B cell (primary cell): ENCODE measurements at regions not wholly inside any gene's neighbourhood (a gene's known extent, or its start where the extent isn't known, plus 50 kb on each side); places are given as distances from the start of the nearest gene placed in this dataset.

Experiments used
- ATAC-seq: fragments of 200-7000 bp; cut with Tn5 transposase; one replicate; pipeline ENCODE4 v1.10.0; 2021; ENCODE audit warnings: low read depth, mild to moderate bottlenecking, moderate number of reproducible peaks, moderate library complexity
- CTCF ChIA-PET: fragments of 350-600 bp; sonication (Branson Sonifier 250); formaldehyde crosslinking; loops from one replicate; lab custom pipeline; 2021; ENCODE audit warnings: antibody characterized with exemption, inconsistent platforms; lab: Charles Lee
- POLR2A ChIA-PET: fragments of 350-600 bp; sonication (Branson Sonifier 250); formaldehyde crosslinking; loops from one replicate; lab custom pipeline; 2021; ENCODE audit warnings: antibody characterized with exemption; lab: Charles Lee
- DNase-seq: peaks from one replicate; pipeline ENCODE4 v3.0.0; 2013
- H2AFZ ChIP-seq: 2 replicates; pipeline ENCODE4 v1.6.1; 2012; ENCODE audit warnings: mild to moderate bottlenecking, low read depth, low read length; ENCODE audit not compliant: insufficient read depth, poor library complexity, severe bottlenecking
- H3K27ac ChIP-seq, 2 donors: 1 replicate in 1 of 2; 2 replicates in 1 of 2; pipeline ENCODE4 v1.5.1; 2012 to 2013; ENCODE audit warnings: low read length in 2 of 2, mild to moderate bottlenecking in 2 of 2, moderate library complexity in 1 of 2
- H3K27me3 ChIP-seq, 4 experiments: fragments of 200-600 bp in 1 of 4; sonication (generic) in 1 of 4; replicated peaks in 1 of 4; 1 replicate in 2 of 4; 2 replicates in 2 of 4; pipeline versions ENCODE4 v1.6.1 to v1.7.0; 2013 to 2016; ENCODE audit warnings: low read length in 3 of 4, mild to moderate bottlenecking in 2 of 4, mixed read lengths in 1 of 4, moderate library complexity in 1 of 4; ENCODE audit not compliant: insufficient read depth in 4 of 4, control insufficient read depth in 3 of 4; ENCODE audit errors: control extremely low read depth in 1 of 4
- H3K36me3 ChIP-seq, 2 experiments: replicated peaks in 1 of 2; 1 replicate in 1 of 2; 2 replicates in 1 of 2; pipeline versions ENCODE4 v1.6.1 to v1.7.1; 2013; ENCODE audit warnings: low read length in 1 of 2; ENCODE audit not compliant: insufficient read depth in 2 of 2, control insufficient read depth in 1 of 2; ENCODE audit errors: control extremely low read depth in 1 of 2, extremely low read depth in 1 of 2
- H3K4me1 ChIP-seq, 2 donors: fragments of 200-600 bp in 1 of 2; sonication (generic) in 1 of 2; 1 replicate in 1 of 2; 2 replicates in 1 of 2; pipeline versions ENCODE4 v1.5.1 to v1.6.1; 2013 to 2017; ENCODE audit warnings: low read length in 2 of 2; ENCODE audit not compliant: control insufficient read depth in 2 of 2, insufficient read depth in 2 of 2
- H3K4me2 ChIP-seq: replicated peaks from 2 replicates; pipeline ENCODE3; 2012; ENCODE audit warnings: mild to moderate bottlenecking, low read depth, low read length; ENCODE audit not compliant: poor library complexity, severe bottlenecking
- H3K4me3 ChIP-seq, 5 experiments: fragments of 200-600 bp in 1 of 5; sonication (generic) in 1 of 5; 1 replicate in 3 of 5; 2 replicates in 2 of 5; pipeline versions ENCODE4 v1.5.1 to v1.7.0; 2011 to 2016; ENCODE audit warnings: low read length in 4 of 5, mild to moderate bottlenecking in 4 of 5, low read depth in 2 of 5, control low read depth in 1 of 5, moderate library complexity in 1 of 5; ENCODE audit not compliant: insufficient read depth in 1 of 5; ENCODE audit errors: control extremely low read depth in 1 of 5, extremely low read depth in 1 of 5
- H3K79me2 ChIP-seq: fragments of 200-600 bp; sonication (generic); one replicate; pipeline ENCODE4 v1.6.0; 2016; ENCODE audit warnings: low read length; ENCODE audit not compliant: control insufficient read depth, insufficient read depth
- H3K9ac ChIP-seq: fragments of 200-600 bp; sonication (generic); 2 replicates; pipeline ENCODE4 v1.6.1; 2017; ENCODE audit warnings: mild to moderate bottlenecking, low read length, moderate library complexity
- H3K9me3 ChIP-seq, 3 donors: one replicate each; pipeline versions ENCODE4 v1.6.1 to v1.7.1; 2013; ENCODE audit warnings: low read length in 2 of 3; ENCODE audit not compliant: control insufficient read depth in 2 of 3, insufficient read depth in 1 of 3; ENCODE audit errors: control extremely low read depth in 1 of 3
- H4K20me1 ChIP-seq: 2 replicates; pipeline ENCODE4 v1.6.0; 2012; ENCODE audit warnings: mild to moderate bottlenecking, low read length; ENCODE audit not compliant: insufficient read depth, control insufficient read depth, poor library complexity, severe bottlenecking
- H3K27ac Mint-ChIP-seq: one replicate; pipeline ENCODE4 v1.8.0; 2021; ENCODE audit warnings: mixed read lengths
- H3K27me3 Mint-ChIP-seq: one replicate; pipeline ENCODE4 v1.8.0; 2021; ENCODE audit warnings: mixed read lengths
- H3K4me1 Mint-ChIP-seq: one replicate; pipeline ENCODE4 v1.8.0; 2021; ENCODE audit warnings: mixed read lengths
- H3K4me3 Mint-ChIP-seq: one replicate; pipeline ENCODE4 v1.8.0; 2021; ENCODE audit warnings: mixed read lengths
- H3K9me3 Mint-ChIP-seq: one replicate; pipeline ENCODE4 v1.8.0; 2022; ENCODE audit warnings: mixed read lengths; ENCODE audit not compliant: insufficient read depth
- EZH2 ChIP-seq: IDR thresholded peaks from 2 replicates; pipeline ENCODE4 v1.6.1; 2012; ENCODE audit warnings: borderline replicate concordance, low read depth, mild to moderate bottlenecking, moderate library complexity, low read length; ENCODE audit not compliant: insufficient read depth, poor library complexity, severe bottlenecking
- WGBS: methylation state at CpG from one replicate; pipeline ENCODE4 v1.1.5; 2013; ENCODE audit warnings: missing lambda C conversion rate; ENCODE audit not compliant: insufficient coverage; 5-methylcytosine and 5-hydroxymethylcytosine counted together
- intact Hi-C: fragments of 100-400 bp; cut with micrococcal nuclease; formaldehyde crosslinking; loops from one replicate; pipeline ENCODE4 v1.10.0; 2022
- TF ChIP-seq, protein P1 (sequence below): fragments of 200-600 bp; IDR thresholded peaks from one replicate; pipeline ENCODE4 v1.8.0; 2022; ENCODE audit warnings: antibody characterized with exemption, mild to moderate bottlenecking

DNA sequence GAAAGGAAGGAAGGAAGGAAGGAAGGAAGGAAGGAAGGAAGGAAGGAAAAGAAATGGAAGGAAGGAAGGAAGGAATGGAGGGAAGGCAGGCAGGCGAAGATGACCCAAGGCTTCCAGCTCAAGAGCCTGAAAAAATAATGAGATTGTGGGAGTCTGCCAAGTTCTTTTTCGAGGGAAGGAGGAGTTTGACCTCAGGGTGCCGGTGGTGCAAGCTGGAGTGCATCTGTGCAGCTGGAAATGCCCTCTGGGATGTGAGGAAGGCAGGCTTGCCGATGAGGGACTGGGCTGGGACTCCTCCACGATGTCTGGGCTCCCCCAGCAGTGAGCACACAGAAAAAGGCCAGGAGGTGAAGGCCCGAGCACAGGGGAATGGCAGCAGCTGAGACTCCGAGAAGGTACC is 154.9 kb upstream of the DAPK1 start:
- intact Hi-C loops: no loop called here
- H3K4me3 Mint-ChIP-seq: no peak overlapping the region
- Histone ChIP-seq H2AFZ (no peak overlapping the region), H3K36me3 (no peaks in the 10 kb centered on the region), H3K4me1 (no peaks in the 10 kb centered on the region), H3K27me3 (peaks cover 0 to 4% (median under 1%) of the 10 kb centered on the region in 4 experiments), H3K79me2 (no peaks in the 10 kb centered on the region), H3K4me3 (no peak overlapping the region), H3K27ac (no peak overlapping the region), H4K20me1 (no peaks in the 10 kb centered on the region), H3K9me3 (peaks cover 0 to 5% (median 0%) of the 10 kb centered on the region in 3 donors), H3K9ac (no peak overlapping the region), H3K4me2 (no peak overlapping the region)
- H3K27me3 Mint-ChIP-seq: peaks cover 12% of the 10 kb centered on the region
- ChIA-PET POLR2A (no interaction called here), CTCF (no interaction called here)
- ATAC-seq (no peak), DNase-seq (no peak)
- no peak overlapping the region for H3K27ac Mint-ChIP-seq
- TF ChIP-seq, protein P1, sequence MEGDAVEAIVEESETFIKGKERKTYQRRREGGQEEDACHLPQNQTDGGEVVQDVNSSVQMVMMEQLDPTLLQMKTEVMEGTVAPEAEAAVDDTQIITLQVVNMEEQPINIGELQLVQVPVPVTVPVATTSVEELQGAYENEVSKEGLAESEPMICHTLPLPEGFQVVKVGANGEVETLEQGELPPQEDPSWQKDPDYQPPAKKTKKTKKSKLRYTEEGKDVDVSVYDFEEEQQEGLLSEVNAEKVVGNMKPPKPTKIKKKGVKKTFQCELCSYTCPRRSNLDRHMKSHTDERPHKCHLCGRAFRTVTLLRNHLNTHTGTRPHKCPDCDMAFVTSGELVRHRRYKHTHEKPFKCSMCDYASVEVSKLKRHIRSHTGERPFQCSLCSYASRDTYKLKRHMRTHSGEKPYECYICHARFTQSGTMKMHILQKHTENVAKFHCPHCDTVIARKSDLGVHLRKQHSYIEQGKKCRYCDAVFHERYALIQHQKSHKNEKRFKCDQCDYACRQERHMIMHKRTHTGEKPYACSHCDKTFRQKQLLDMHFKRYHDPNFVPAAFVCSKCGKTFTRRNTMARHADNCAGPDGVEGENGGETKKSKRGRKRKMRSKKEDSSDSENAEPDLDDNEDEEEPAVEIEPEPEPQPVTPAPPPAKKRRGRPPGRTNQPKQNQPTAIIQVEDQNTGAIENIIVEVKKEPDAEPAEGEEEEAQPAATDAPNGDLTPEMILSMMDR: no peak
- no peak for TF ChIP-seq EZH2
- no peaks in the 10 kb centered on the region for H3K9me3 Mint-ChIP-seq
- H3K4me1 Mint-ChIP-seq: no peaks in the 10 kb centered on the region
- WGBS: 82% methylated on average over 7 of the region's 7 CpGs

DNA sequence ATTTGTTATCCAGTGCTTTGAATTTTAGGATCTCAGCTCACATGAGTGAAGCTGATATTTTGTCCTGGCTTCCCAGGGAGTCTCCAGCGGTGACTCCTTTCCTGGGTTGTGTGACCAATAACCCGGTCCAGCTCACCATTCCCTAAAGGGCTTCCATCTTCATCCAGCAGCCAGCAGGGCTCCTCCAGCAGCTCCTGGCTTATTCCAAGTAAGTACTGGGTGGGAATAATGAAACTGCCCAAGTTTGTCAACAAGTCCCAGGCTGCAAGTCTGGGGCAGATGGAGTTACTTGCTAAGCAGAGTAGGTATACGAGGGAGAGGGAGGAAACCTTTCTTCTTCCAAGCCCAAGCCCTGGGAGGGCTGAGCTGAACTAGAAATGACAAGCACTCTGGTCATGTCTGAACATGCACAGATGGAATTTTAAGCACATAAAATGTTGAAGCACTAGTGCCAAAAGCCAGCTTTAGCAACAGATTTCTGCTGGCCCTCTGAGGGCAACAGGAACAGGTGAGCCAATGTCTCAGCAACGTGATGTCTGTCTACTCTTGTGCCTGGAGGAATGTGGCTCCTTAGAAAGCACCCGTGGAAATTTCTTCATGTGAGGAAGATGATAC is 153.7 kb upstream of the DAPK1 start:
- TF ChIP-seq EZH2: no peak
- TF ChIP-seq, protein P1: no peak
- no peaks in the 10 kb centered on the region for H3K27me3 ChIP-seq
- H3K4me2 ChIP-seq: no peak overlapping the region
- no peak overlapping the region for H3K4me3 Mint-ChIP-seq
- no peaks in the 10 kb centered on the region for H3K36me3 ChIP-seq
- H2AFZ ChIP-seq: no peak overlapping the region
- 93% methylated on average over 4 of the region's 5 CpGs for whole genome bisulfite sequencing
- DNase-seq (no peak), ATAC-seq (no peak)
- H4K20me1 ChIP-seq: no peaks in the 10 kb centered on the region
- H3K4me1 ChIP-seq: no peaks in the 10 kb centered on the region
- H3K9me3 ChIP-seq: peaks cover 0 to 5% (median 0%) of the 10 kb centered on the region in 3 donors
- H3K9ac ChIP-seq: no peak overlapping the region
- H3K4me1 Mint-ChIP-seq: no peaks in the 10 kb centered on the region
- ChIA-PET POLR2A (no interaction called here), CTCF (interaction anchor here (0.5 to 1.1 kb wide), 2 partner anchors 10 to 930 kb away, joined by 3 to 4 read pairs; no protein-coding TSS in a partner anchor)
- H3K79me2 ChIP-seq: no peaks in the 10 kb centered on the region
- H3K4me3 ChIP-seq: no peak overlapping the region
- peaks cover 2% of the 10 kb centered on the region for H3K9me3 Mint-ChIP-seq
- intact Hi-C loops: no loop called here
- no peak overlapping the region for H3K27ac ChIP-seq
- peaks cover under 1% of the 10 kb centered on the region for H3K27me3 Mint-ChIP-seq
- no peak overlapping the region for H3K27ac Mint-ChIP-seq
